IMR-90 (cell line): ENCODE measurements at regions not wholly inside any gene's neighbourhood (a gene's known extent, or its start where the extent isn't known, plus 50 kb on each side); places are given as distances from the start of the nearest gene placed in this dataset.

Experiments
- POLR2A ChIP-seq: IDR thresholded peaks from 2 replicates; pipeline ENCODE4 v1.6.1; 2012; ENCODE audit warnings: mild to moderate bottlenecking, low read depth, low read length
- TF ChIP-seq, protein P1 (sequence below): conservative IDR thresholded peaks from 2 replicates; pipeline ENCODE4 v1.5.1; 2012; ENCODE audit warnings: mild to moderate bottlenecking, low read depth, low read length, improper control_type of control experiment

DNA sequence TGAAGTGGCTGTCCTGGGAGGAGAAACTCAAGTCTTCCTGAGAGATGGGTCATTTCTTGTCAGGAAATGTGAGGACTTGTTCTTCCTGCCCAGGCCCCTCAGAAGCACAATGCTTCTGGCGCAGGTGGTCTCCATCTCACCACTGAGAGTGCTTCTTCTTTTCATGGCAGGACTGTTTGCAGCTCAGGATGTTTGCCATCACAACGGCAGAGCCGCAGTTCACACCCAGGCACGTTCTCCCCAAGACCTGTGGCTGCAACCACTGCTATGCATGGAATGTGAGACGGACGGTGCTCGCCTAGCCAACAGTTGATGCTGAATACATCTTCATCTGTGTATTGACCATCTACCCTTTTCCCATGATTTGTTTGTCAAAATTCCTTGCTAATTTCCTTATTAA is 216.3 kb downstream of the GADD45G start:
- TF ChIP-seq, protein P1, sequence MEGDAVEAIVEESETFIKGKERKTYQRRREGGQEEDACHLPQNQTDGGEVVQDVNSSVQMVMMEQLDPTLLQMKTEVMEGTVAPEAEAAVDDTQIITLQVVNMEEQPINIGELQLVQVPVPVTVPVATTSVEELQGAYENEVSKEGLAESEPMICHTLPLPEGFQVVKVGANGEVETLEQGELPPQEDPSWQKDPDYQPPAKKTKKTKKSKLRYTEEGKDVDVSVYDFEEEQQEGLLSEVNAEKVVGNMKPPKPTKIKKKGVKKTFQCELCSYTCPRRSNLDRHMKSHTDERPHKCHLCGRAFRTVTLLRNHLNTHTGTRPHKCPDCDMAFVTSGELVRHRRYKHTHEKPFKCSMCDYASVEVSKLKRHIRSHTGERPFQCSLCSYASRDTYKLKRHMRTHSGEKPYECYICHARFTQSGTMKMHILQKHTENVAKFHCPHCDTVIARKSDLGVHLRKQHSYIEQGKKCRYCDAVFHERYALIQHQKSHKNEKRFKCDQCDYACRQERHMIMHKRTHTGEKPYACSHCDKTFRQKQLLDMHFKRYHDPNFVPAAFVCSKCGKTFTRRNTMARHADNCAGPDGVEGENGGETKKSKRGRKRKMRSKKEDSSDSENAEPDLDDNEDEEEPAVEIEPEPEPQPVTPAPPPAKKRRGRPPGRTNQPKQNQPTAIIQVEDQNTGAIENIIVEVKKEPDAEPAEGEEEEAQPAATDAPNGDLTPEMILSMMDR = no peak
- TF ChIP-seq POLR2A = no peak
